ENCODE measurements at regions not wholly inside any gene's neighbourhood (a gene's known extent, or its start where the extent isn't known, plus 50 kb on each side); places are given as distances from the start of the nearest gene placed in this dataset.

DNA sequence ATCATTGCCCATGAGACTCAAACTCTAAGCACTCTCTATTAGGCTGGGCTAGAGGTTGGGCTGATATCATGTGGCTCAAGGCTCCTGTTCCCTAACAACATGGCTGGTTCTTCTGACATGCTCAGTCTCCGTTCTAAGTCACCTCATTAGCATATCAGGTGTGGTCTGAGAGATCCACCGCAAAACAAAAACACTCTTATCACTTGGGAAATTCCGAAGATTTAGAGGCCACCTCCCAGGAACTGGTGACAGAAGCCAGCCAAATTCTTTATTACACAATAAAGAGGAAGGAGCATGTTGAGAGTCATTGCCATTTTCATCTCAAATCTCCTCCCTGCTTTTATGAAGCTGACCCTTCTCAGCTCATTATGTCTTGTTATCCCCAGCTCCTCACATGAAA is 107.6 kb downstream of the MSX2 start:
- TF ChIP-seq FOSL2 (IDR thresholded peaks at IDR 0.05; ENCODE audit: borderline replicate concordance, low read depth) (no peak), EP300 (IDR thresholded peaks at IDR 0.05; ENCODE audit: borderline replicate concordance in 1 of 2, low read depth in 1 of 2, low read length in 1 of 2) (no peak), SIN3A (IDR thresholded peaks at IDR 0.05; ENCODE audit: borderline replicate concordance, low read depth, low read length) (no peak), RAD21 (IDR thresholded peaks at IDR 0.05; ENCODE audit: low read length) (no peak), TCF12 (IDR thresholded peaks at IDR 0.05) (no peak)
- TF ChIP-seq, protein P1, sequence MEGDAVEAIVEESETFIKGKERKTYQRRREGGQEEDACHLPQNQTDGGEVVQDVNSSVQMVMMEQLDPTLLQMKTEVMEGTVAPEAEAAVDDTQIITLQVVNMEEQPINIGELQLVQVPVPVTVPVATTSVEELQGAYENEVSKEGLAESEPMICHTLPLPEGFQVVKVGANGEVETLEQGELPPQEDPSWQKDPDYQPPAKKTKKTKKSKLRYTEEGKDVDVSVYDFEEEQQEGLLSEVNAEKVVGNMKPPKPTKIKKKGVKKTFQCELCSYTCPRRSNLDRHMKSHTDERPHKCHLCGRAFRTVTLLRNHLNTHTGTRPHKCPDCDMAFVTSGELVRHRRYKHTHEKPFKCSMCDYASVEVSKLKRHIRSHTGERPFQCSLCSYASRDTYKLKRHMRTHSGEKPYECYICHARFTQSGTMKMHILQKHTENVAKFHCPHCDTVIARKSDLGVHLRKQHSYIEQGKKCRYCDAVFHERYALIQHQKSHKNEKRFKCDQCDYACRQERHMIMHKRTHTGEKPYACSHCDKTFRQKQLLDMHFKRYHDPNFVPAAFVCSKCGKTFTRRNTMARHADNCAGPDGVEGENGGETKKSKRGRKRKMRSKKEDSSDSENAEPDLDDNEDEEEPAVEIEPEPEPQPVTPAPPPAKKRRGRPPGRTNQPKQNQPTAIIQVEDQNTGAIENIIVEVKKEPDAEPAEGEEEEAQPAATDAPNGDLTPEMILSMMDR (IDR thresholded peaks at IDR 0.05), result no peak

Measured in SK-N-SH (cell line).